Nephron progenitor cell (in vitro differentiated cells): ENCODE measurements at regions not wholly inside any gene's neighbourhood (a gene's known extent, or its start where the extent isn't known, plus 50 kb on each side); places are given as distances from the start of the nearest gene placed in this dataset.

ENCODE experiments used
- DNase-seq: peaks from one replicate; pipeline ENCODE4 v3.0.0; 2021
- H3K27ac Mint-ChIP-seq: 2 replicates; pipeline ENCODE4 v1.8.0; 2021; ENCODE audit warnings: mild to moderate bottlenecking, moderate library complexity, mixed read lengths
- H3K27me3 Mint-ChIP-seq: 2 replicates; pipeline ENCODE4 v1.8.0; 2021; ENCODE audit warnings: mild to moderate bottlenecking, low read depth, mixed read lengths; ENCODE audit not compliant: poor library complexity
- H3K36me3 Mint-ChIP-seq: 2 replicates; pipeline ENCODE4 v1.8.0; 2021; ENCODE audit warnings: low read depth, mixed read lengths
- H3K4me1 Mint-ChIP-seq: 2 replicates; pipeline ENCODE4 v1.8.0; 2021; ENCODE audit warnings: mixed read lengths
- H3K4me3 Mint-ChIP-seq: 2 replicates; pipeline ENCODE4 v1.8.0; 2021; ENCODE audit warnings: mild to moderate bottlenecking, moderate library complexity, mixed read lengths
- H3K9me3 Mint-ChIP-seq: 2 replicates; pipeline ENCODE4 v1.8.0; 2021; ENCODE audit warnings: mild to moderate bottlenecking, moderate library complexity, mixed read lengths
- CTCF ChIP-seq: fragments of 200-600 bp; sonication (generic); IDR thresholded peaks from 2 replicates; pipeline ENCODE4 v1.5.0; 2021; ENCODE audit warnings: antibody characterized with exemption

GRCh38 chr13:83815598-83815997 lies 66.7 kb downstream of the SLITRK1 start:
- no peak overlapping the region for H3K4me3 Mint-ChIP-seq
- H3K4me1 Mint-ChIP-seq, result peaks cover 5% of the 10 kb centered on the region
- H3K36me3 Mint-ChIP-seq, result no peaks in the 10 kb centered on the region
- DNase-seq, result no peak
- peaks cover 3% of the 10 kb centered on the region for H3K9me3 Mint-ChIP-seq
- H3K27ac Mint-ChIP-seq, result no peak overlapping the region
- no peaks in the 10 kb centered on the region for H3K27me3 Mint-ChIP-seq
- TF ChIP-seq CTCF, result no peak

GRCh38 chr13:83810136-83810535 lies 72.1 kb downstream of the SLITRK1 start:
- no peaks in the 10 kb centered on the region for H3K27me3 Mint-ChIP-seq
- H3K4me3 Mint-ChIP-seq, result no peak overlapping the region
- no peaks in the 10 kb centered on the region for H3K9me3 Mint-ChIP-seq
- H3K36me3 Mint-ChIP-seq, result no peaks in the 10 kb centered on the region
- H3K4me1 Mint-ChIP-seq, result peaks cover 5% of the 10 kb centered on the region
- no peak for TF ChIP-seq CTCF
- H3K27ac Mint-ChIP-seq, result no peak overlapping the region
- no peak for DNase-seq

GRCh38 chr13:83804356-83804962 lies 77.8 kb downstream of the SLITRK1 start:
- H3K36me3 Mint-ChIP-seq, result no peaks in the 10 kb centered on the region
- no peak overlapping the region for H3K27ac Mint-ChIP-seq
- no peak for TF ChIP-seq CTCF
- H3K4me3 Mint-ChIP-seq, result no peak overlapping the region
- DNase-seq, result no peak
- no peaks in the 10 kb centered on the region for H3K27me3 Mint-ChIP-seq
- H3K4me1 Mint-ChIP-seq, result no peaks in the 10 kb centered on the region
- no peaks in the 10 kb centered on the region for H3K9me3 Mint-ChIP-seq

- no peaks in the 10 kb centered on the region for H3K36me3 Mint-ChIP-seq
- no peak for TF ChIP-seq CTCF
- H3K4me1 Mint-ChIP-seq, result no peaks in the 10 kb centered on the region
- no peak overlapping the region for H3K4me3 Mint-ChIP-seq
- no peak overlapping the region for H3K27ac Mint-ChIP-seq
- no peaks in the 10 kb centered on the region for H3K27me3 Mint-ChIP-seq
- no peak for DNase-seq
- H3K9me3 Mint-ChIP-seq, result no peaks in the 10 kb centered on the region
Measured at GRCh38 chr13:83798731-83799130, 83.5 kb downstream of the SLITRK1 start.

GRCh38 chr13:83796364-83796763 lies 85.9 kb downstream of the SLITRK1 start:
- Mint-ChIP-seq H3K36me3 (no peaks in the 10 kb centered on the region), H3K4me3 (no peak overlapping the region), H3K4me1 (no peaks in the 10 kb centered on the region), H3K9me3 (no peaks in the 10 kb centered on the region), H3K27ac (no peak overlapping the region), H3K27me3 (no peaks in the 10 kb centered on the region)
- TF ChIP-seq CTCF, result no peak
- no peak for DNase-seq

- no peak for TF ChIP-seq CTCF
- H3K27ac Mint-ChIP-seq, result no peak overlapping the region
- no peaks in the 10 kb centered on the region for H3K36me3 Mint-ChIP-seq
- no peaks in the 10 kb centered on the region for H3K9me3 Mint-ChIP-seq
- no peaks in the 10 kb centered on the region for H3K4me1 Mint-ChIP-seq
- no peaks in the 10 kb centered on the region for H3K27me3 Mint-ChIP-seq
- no peak overlapping the region for H3K4me3 Mint-ChIP-seq
- no peak for DNase-seq
Measured at GRCh38 chr13:83794583-83794982, 87.7 kb downstream of the SLITRK1 start.
